MCF 10A (cell line): ENCODE measurements at regions not wholly inside any gene's neighbourhood (a gene's known extent, or its start where the extent isn't known, plus 50 kb on each side); places are given as distances from the start of the nearest gene placed in this dataset.
"Not testable (repeated sequence)": the region's sequence is repeated elsewhere in the genome, so short reads cannot be mapped to it uniquely, and the experiment has no call there.

ENCODE experiments used
- BruUV-seq: library from RNA; stranded (reverse); fragments of 400-500 nt; replicated peaks from 2 replicates; lab custom pipeline; 2021; lab: Mats Ljungman, UMichigan
- CTCF ChIA-PET: fragments of 300-600 bp; sonication (Branson Sonifier 250); formaldehyde crosslinking; extraction: SDS; loops from one replicate; lab custom pipeline; 2021; ENCODE audit warnings: antibody characterized with exemption, inconsistent platforms; lab: Yijun Ruan, JAX
- POLR2A ChIA-PET: fragments of 300-600, 350-650 bp; sonication (Branson Sonifier 250); formaldehyde crosslinking; extraction: SDS; loops from one replicate; lab custom pipeline; 2020; ENCODE audit warnings: antibody characterized with exemption, inconsistent platforms; lab: Yijun Ruan, JAX
- DNase-seq: peaks from one replicate; pipeline ENCODE4 v3.0.0-alpha.2; 2018; ENCODE audit not compliant: unreplicated experiment
- H3K27ac Mint-ChIP-seq: one replicate; pipeline ENCODE4 v1.8.0; 2022; ENCODE audit warnings: mild to moderate bottlenecking, low read depth, mixed read lengths; ENCODE audit not compliant: unreplicated experiment
- H3K27me3 Mint-ChIP-seq: one replicate; pipeline ENCODE4 v1.8.0; 2022; ENCODE audit warnings: mixed read lengths; ENCODE audit not compliant: insufficient read depth, unreplicated experiment
- H3K36me3 Mint-ChIP-seq: one replicate; pipeline ENCODE4 v1.8.0; 2022; ENCODE audit warnings: mild to moderate bottlenecking, moderate library complexity, mixed read lengths; ENCODE audit not compliant: insufficient read depth, unreplicated experiment
- H3K4me1 Mint-ChIP-seq: one replicate; pipeline ENCODE4 v1.8.0; 2022; ENCODE audit warnings: mixed read lengths; ENCODE audit not compliant: insufficient read depth, unreplicated experiment
- H3K4me3 Mint-ChIP-seq: one replicate; pipeline ENCODE4 v1.8.0; 2022; ENCODE audit warnings: mild to moderate bottlenecking, moderate library complexity, mixed read lengths; ENCODE audit not compliant: unreplicated experiment
- H3K9me3 Mint-ChIP-seq: one replicate; pipeline ENCODE4 v1.8.0; 2022; ENCODE audit warnings: mixed read lengths; ENCODE audit not compliant: unreplicated experiment
- intact Hi-C: fragments of 100-400 bp; cut with micrococcal nuclease; formaldehyde crosslinking; loops from 2 replicates; pipeline ENCODE4 v1.14.1; 2022
- TF ChIP-seq, protein P1 (sequence below): fragments of 200-600 bp; IDR thresholded peaks from one replicate; pipeline ENCODE4 v1.8.0; 2022; ENCODE audit warnings: antibody characterized with exemption, mild to moderate bottlenecking; ENCODE audit not compliant: unreplicated experiment

GRCh38 chr5:92017776-92018175 is 634.7 kb upstream of the ARRDC3 start:
- DNase-seq: no peak
- H3K4me3 Mint-ChIP-seq: no peak overlapping the region
- no peaks in the 10 kb centered on the region for H3K4me1 Mint-ChIP-seq
- POLR2A ChIA-PET: no interaction called here
- TF ChIP-seq, protein P1, sequence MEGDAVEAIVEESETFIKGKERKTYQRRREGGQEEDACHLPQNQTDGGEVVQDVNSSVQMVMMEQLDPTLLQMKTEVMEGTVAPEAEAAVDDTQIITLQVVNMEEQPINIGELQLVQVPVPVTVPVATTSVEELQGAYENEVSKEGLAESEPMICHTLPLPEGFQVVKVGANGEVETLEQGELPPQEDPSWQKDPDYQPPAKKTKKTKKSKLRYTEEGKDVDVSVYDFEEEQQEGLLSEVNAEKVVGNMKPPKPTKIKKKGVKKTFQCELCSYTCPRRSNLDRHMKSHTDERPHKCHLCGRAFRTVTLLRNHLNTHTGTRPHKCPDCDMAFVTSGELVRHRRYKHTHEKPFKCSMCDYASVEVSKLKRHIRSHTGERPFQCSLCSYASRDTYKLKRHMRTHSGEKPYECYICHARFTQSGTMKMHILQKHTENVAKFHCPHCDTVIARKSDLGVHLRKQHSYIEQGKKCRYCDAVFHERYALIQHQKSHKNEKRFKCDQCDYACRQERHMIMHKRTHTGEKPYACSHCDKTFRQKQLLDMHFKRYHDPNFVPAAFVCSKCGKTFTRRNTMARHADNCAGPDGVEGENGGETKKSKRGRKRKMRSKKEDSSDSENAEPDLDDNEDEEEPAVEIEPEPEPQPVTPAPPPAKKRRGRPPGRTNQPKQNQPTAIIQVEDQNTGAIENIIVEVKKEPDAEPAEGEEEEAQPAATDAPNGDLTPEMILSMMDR: no peak
- no peaks in the 10 kb centered on the region for H3K36me3 Mint-ChIP-seq
- intact Hi-C loops: no loop called here
- H3K27me3 Mint-ChIP-seq: peaks cover 15% of the 10 kb centered on the region
- CTCF ChIA-PET: interaction anchor here (1.6 kb wide), 1 partner anchor 17 kb away, joined by 4 read pairs; no protein-coding TSS in a partner anchor
- BruUV-seq: no TSS peak
- no peaks in the 10 kb centered on the region for H3K9me3 Mint-ChIP-seq
- no peak overlapping the region for H3K27ac Mint-ChIP-seq

DNA sequence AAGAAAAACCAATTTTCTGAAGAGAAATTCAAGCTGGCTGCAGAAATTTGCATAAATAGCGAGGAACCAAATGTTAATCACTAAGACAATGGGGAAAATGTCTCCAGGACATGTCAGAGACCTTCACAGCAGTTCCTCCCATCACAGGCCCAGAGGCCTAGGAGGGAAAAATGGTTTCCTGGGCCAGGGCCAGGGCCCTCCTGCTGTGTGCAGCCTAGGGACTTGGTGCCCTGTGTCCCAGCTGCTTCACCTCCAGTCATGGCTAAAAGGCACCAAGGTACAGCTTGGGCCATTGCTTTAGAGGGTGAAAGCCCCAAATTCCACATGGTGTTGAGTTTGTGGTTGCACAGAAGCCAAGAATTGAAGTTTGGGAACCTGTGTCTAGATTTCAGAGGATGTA is 628.7 kb upstream of the ARRDC3 start:
- H3K4me1 Mint-ChIP-seq, POLR2A ChIA-PET, H3K9me3 Mint-ChIP-seq, H3K27ac Mint-ChIP-seq, BruUV-seq, DNase-seq, intact Hi-C loops, CTCF ChIA-PET, H3K36me3 Mint-ChIP-seq, H3K4me3 Mint-ChIP-seq: not testable (repeated sequence)
- peaks cover 50% of the 10 kb centered on the region for H3K27me3 Mint-ChIP-seq

GRCh38 chr5:92003806-92004205 is 620.7 kb upstream of the ARRDC3 start:
- no peak overlapping the region for H3K27ac Mint-ChIP-seq
- TF ChIP-seq, protein P1: no peak
- H3K9me3 Mint-ChIP-seq: no peaks in the 10 kb centered on the region
- ChIA-PET CTCF (no interaction called here), POLR2A (no interaction called here)
- peaks cover 63% of the 10 kb centered on the region for H3K27me3 Mint-ChIP-seq
- no peaks in the 10 kb centered on the region for H3K4me1 Mint-ChIP-seq
- H3K36me3 Mint-ChIP-seq: no peaks in the 10 kb centered on the region
- intact Hi-C loops: no loop called here
- no TSS peak for BruUV-seq
- no peak overlapping the region for H3K4me3 Mint-ChIP-seq
- no peak for DNase-seq

DNA sequence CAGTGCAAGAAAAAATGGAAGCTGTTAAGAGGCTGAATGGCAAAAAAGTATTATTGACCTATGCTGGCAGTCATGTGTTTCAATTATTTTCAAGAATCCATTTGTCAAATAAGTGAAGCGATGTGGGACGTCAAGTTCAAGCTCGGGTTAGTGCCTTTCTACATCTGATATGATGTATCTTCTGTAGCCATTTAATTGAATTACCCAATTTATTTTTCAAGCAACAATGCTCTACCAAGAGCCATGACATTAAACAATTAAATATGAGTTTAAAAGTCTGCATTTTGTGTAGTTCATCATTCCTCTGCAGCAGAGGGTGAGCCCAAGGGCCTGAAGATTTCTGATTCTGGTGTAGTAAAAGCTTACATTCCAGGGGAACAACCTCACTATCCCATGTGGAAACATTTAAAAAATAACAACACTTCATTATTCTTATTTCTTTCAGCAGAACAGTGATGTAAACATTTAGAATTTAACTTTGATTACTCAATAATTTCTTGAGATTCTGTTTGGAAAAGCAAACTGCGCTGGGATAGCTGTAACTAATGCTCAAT is 619.7 kb upstream of the ARRDC3 start:
- BruUV-seq: no TSS peak
- Mint-ChIP-seq H3K36me3 (no peaks in the 10 kb centered on the region), H3K27me3 (peaks cover 59% of the 10 kb centered on the region), H3K4me1 (no peaks in the 10 kb centered on the region), H3K4me3 (no peak overlapping the region), H3K9me3 (no peaks in the 10 kb centered on the region), H3K27ac (no peak overlapping the region)
- TF ChIP-seq, protein P1: no peak
- no peak for DNase-seq
- intact Hi-C loops: no loop called here
- ChIA-PET POLR2A (no interaction called here), CTCF (no interaction called here)

GRCh38 chr5:91998774-91999173 is 615.7 kb upstream of the ARRDC3 start:
- POLR2A ChIA-PET: no interaction called here
- peaks cover 46% of the 10 kb centered on the region for H3K27me3 Mint-ChIP-seq
- BruUV-seq: no TSS peak
- no peak overlapping the region for H3K4me3 Mint-ChIP-seq
- TF ChIP-seq, protein P1: no peak
- no peak overlapping the region for H3K27ac Mint-ChIP-seq
- no peak for DNase-seq
- no peaks in the 10 kb centered on the region for H3K9me3 Mint-ChIP-seq
- H3K4me1 Mint-ChIP-seq: no peaks in the 10 kb centered on the region
- intact Hi-C loops: no loop called here
- no peaks in the 10 kb centered on the region for H3K36me3 Mint-ChIP-seq
- CTCF ChIA-PET: no interaction called here
